ENCODE measurements at regions not wholly inside any gene's neighbourhood (a gene's known extent, or its start where the extent isn't known, plus 50 kb on each side); places are given as distances from the start of the nearest gene placed in this dataset.

- Mint-ChIP-seq H3K36me3 (ENCODE audit: low read depth) (peaks cover 43% of the 10 kb centered on the region), H3K9me3 (peaks cover 100% of the 10 kb centered on the region), H3K4me3 (no peak overlapping the region), H3K27ac (no peak overlapping the region), H3K4me1 (no peaks in the 10 kb centered on the region), H3K27me3 (ENCODE audit: insufficient read depth, low read depth, poor library complexity) (peaks cover 5% of the 10 kb centered on the region)
- Histone ChIP-seq H2AFZ (no peak overlapping the region), H4K20me1 (replicated peaks; ENCODE audit: insufficient read depth) (no peaks in the 10 kb centered on the region), H3K79me2 (replicated peaks; ENCODE audit: insufficient read depth) (no peaks in the 10 kb centered on the region), H3K4me3 (no peak overlapping the region), H3K4me1 (ENCODE audit: insufficient read depth) (no peaks in the 10 kb centered on the region), H3K36me3 (ENCODE audit: insufficient read depth) (peaks cover 6% of the 10 kb centered on the region; the same call in 1 of the 2 replicates), H3K4me2 (no peak overlapping the region), H3K27me3 (ENCODE audit: insufficient read depth) (no peaks in the 10 kb centered on the region), H3F3A (replicated peaks; ENCODE audit: low read depth) (no peaks in the 10 kb centered on the region), H3K9me2 (ENCODE audit: insufficient read depth) (no peaks in the 10 kb centered on the region), H3K27ac (ENCODE audit: low read depth) (no peak overlapping the region)
- DNase-seq (ENCODE audit: low spot score) (no peak), ATAC-seq (no peak)
- TF ChIP-seq CREB1 (CRISPR knock-in tag; IDR thresholded peaks at IDR 0.05; ENCODE audit: low read depth): no peak
- no peak for TF ChIP-seq EZH2 (IDR thresholded peaks at IDR 0.05; ENCODE audit: low read depth, unreplicated experiment)
- no peak for TF ChIP-seq NANOG (IDR thresholded peaks at IDR 0.05; ENCODE audit: borderline replicate concordance)
- TF ChIP-seq EZH2phosphoT487 (IDR thresholded peaks at IDR 0.05; ENCODE audit: unreplicated experiment): no peak
- no peak for TF ChIP-seq JUNB (IDR thresholded peaks at IDR 0.05; ENCODE audit: unreplicated experiment)
- no peak for TF ChIP-seq ZNF114 (CRISPR knock-in tag; IDR thresholded peaks at IDR 0.05)
- TF ChIP-seq STAT1 (IDR thresholded peaks at IDR 0.05; ENCODE audit: unreplicated experiment): no peak
- no peak for TF ChIP-seq POLR2AphosphoS5 (IDR thresholded peaks at IDR 0.05; ENCODE audit: low read depth)
These were observed 412.6 kb downstream of the TMEM121 start for GRCh38 chr14:105938959-105939358.

GRCh38 chr14:105939810-105940508 lies 413.6 kb downstream of the TMEM121 start:
- TF ChIP-seq EZH2 (IDR thresholded peaks at IDR 0.05; ENCODE audit: low read depth, unreplicated experiment): no peak
- no peak for TF ChIP-seq NANOG (IDR thresholded peaks at IDR 0.05; ENCODE audit: borderline replicate concordance)
- H3K4me1 ChIP-seq (ENCODE audit: insufficient read depth): no peaks in the 10 kb centered on the region
- DNase-seq (ENCODE audit: low spot score): no peak
- H3K36me3 ChIP-seq (ENCODE audit: insufficient read depth): peaks cover under 1% of the 10 kb centered on the region; the same call in 1 of the 2 replicates
- no peaks in the 10 kb centered on the region for H3F3A ChIP-seq (replicated peaks; ENCODE audit: low read depth)
- no peaks in the 10 kb centered on the region for H3K27me3 ChIP-seq (ENCODE audit: insufficient read depth)
- no peak overlapping the region for H3K27ac ChIP-seq (ENCODE audit: low read depth)
- no peaks in the 10 kb centered on the region for H3K4me1 Mint-ChIP-seq
- H2AFZ ChIP-seq: no peak overlapping the region
- no peak for ATAC-seq
- H3K27ac Mint-ChIP-seq: no peak overlapping the region
- no peak overlapping the region for H3K4me2 ChIP-seq
- peaks cover 100% of the 10 kb centered on the region for H3K9me3 Mint-ChIP-seq
- no peaks in the 10 kb centered on the region for H4K20me1 ChIP-seq (replicated peaks; ENCODE audit: insufficient read depth)
- H3K79me2 ChIP-seq (replicated peaks; ENCODE audit: insufficient read depth): no peaks in the 10 kb centered on the region
- H3K9me2 ChIP-seq (ENCODE audit: insufficient read depth): no peaks in the 10 kb centered on the region
- H3K36me3 Mint-ChIP-seq (ENCODE audit: low read depth): peaks cover 49% of the 10 kb centered on the region
- H3K4me3 Mint-ChIP-seq: no peak overlapping the region
- H3K27me3 Mint-ChIP-seq (ENCODE audit: insufficient read depth, low read depth, poor library complexity): peaks cover 5% of the 10 kb centered on the region
- H3K4me3 ChIP-seq: no peak overlapping the region

GRCh38 chr14:105940534-105941225 lies 414.3 kb downstream of the TMEM121 start:
- peaks cover 100% of the 10 kb centered on the region for H3K9me3 Mint-ChIP-seq
- no peak overlapping the region for H3K4me3 Mint-ChIP-seq
- ATAC-seq (no peak), DNase-seq (ENCODE audit: low spot score) (no peak)
- Histone ChIP-seq H3K4me2 (no peak overlapping the region), H3K36me3 (ENCODE audit: insufficient read depth) (no peaks in the 10 kb centered on the region; the same call in 1 of the 2 replicates), H3K79me2 (replicated peaks; ENCODE audit: insufficient read depth) (no peaks in the 10 kb centered on the region), H2AFZ (no peak overlapping the region), H3K9me2 (ENCODE audit: insufficient read depth) (no peaks in the 10 kb centered on the region), H3F3A (replicated peaks; ENCODE audit: low read depth) (no peaks in the 10 kb centered on the region), H3K27ac (ENCODE audit: low read depth) (no peak overlapping the region), H3K27me3 (ENCODE audit: insufficient read depth) (no peaks in the 10 kb centered on the region), H3K4me1 (ENCODE audit: insufficient read depth) (no peaks in the 10 kb centered on the region), H4K20me1 (replicated peaks; ENCODE audit: insufficient read depth) (no peaks in the 10 kb centered on the region), H3K4me3 (no peak overlapping the region)
- no peak overlapping the region for H3K27ac Mint-ChIP-seq
- peaks cover 2% of the 10 kb centered on the region for H3K27me3 Mint-ChIP-seq (ENCODE audit: insufficient read depth, low read depth, poor library complexity)
- no peaks in the 10 kb centered on the region for H3K4me1 Mint-ChIP-seq
- H3K36me3 Mint-ChIP-seq (ENCODE audit: low read depth): peaks cover 51% of the 10 kb centered on the region
- TF ChIP-seq EZH2phosphoT487 (IDR thresholded peaks at IDR 0.05; ENCODE audit: unreplicated experiment) (no peak), CREB1 (CRISPR knock-in tag; IDR thresholded peaks at IDR 0.05; ENCODE audit: low read depth) (no peak), CTCF (conservative IDR thresholded peaks at IDR 0.05; ENCODE audit: low read depth in 2 of 2) (no peak), ZNF114 (CRISPR knock-in tag; IDR thresholded peaks at IDR 0.05) (no peak), ZNF331 (CRISPR knock-in tag; IDR thresholded peaks at IDR 0.05; ENCODE audit: low read depth) (no peak), JUNB (IDR thresholded peaks at IDR 0.05; ENCODE audit: unreplicated experiment) (no peak), POLR2AphosphoS5 (IDR thresholded peaks at IDR 0.05; ENCODE audit: low read depth) (no peak), EZH2 (IDR thresholded peaks at IDR 0.05; ENCODE audit: low read depth, unreplicated experiment) (no peak), ETS1 (IDR thresholded peaks at IDR 0.05) (no peak)
